GM18519 (cell line): ENCODE measurements at regions not wholly inside any gene's neighbourhood (a gene's known extent, or its start where the extent isn't known, plus 50 kb on each side); places are given as distances from the start of the nearest gene placed in this dataset.
"Not testable (repeated sequence)": the region's sequence is repeated elsewhere in the genome, so short reads cannot be mapped to it uniquely, and the experiment has no call there.

Experiments
- ATAC-seq: cut with Tn5 transposase; IDR thresholded peaks from one replicate; pipeline ENCODE4 v1.9.1; 2021; ENCODE audit warnings: mild to moderate bottlenecking, moderate library complexity; ENCODE audit not compliant: unreplicated experiment, low FRiP score

DNA sequence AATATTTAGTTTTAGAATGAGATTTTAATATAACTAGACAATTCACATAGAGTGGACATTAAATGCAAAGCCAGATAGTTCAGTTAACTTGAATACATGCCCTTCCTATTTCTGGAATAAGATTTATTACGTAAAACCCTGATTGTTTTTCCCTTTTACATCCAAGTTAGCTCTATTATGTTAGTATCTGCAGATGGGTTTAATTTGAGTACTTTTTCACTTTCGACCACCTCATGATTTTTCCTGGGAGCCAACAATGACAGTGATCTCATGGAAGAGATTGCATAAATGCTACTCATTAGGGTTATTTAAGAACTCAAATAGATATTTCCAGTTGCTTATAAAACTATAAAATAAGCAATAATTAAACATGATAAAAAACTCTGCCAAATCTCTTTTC lies 199.4 kb upstream of the PTGFR start:
- no peak for ATAC-seq

DNA sequence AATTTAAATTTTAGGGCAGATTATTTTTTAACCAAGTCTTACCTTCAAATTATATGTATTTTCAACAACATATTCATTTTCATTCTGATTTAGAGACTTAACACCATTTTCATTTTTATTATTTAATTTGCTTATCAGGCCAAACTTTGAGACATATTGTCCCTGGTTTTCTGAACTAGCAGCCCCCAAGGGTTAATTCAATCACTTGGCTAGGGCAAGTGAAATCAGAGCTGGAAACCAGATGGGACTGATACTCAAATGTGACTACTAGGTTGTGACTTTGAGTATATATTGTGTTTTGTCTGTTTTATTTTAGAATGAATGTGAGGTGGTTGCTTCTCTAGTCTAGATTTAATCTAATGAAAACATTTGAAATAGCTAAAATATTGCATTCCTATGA lies 198.9 kb upstream of the PTGFR start:
- no peak for ATAC-seq

DNA sequence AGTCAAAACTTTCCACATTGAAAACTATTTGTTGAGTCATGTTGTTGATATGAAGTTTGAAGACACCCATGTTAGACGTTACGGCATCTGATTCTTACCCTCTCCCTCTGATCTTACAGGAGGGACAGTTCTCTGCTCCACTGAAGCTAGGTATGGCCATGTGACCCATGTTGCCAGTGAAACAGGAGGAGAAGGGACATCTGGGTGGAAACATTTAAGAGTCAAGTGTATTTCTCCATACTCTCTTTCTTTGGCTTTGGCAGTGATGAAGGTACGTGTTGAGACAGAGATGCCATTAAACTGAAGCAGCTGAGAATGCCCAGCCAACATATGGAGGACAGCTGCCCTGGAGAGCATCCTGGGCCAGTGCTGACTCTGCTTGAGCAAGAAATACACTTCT lies 198.4 kb upstream of the PTGFR start:
- no peak for ATAC-seq

DNA sequence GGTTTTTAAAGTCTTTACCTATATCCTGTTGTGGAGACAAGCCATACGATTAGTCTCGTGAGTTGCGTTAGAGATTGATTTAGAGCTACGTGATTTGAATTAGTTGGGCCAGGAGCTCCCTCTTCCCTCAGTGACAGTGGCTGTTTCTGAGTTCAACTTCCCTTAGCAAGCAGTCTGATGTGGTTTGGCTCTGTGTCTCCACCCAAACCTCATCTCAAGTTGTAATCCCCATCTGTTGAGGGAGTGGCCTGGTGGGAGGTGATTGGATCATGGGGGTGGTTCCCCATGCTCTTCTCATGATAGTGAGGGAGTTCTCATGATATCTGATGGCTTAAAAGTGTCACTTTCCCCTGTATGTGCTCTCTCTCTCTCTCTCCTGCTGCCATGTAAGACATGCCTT lies 192.9 kb upstream of the PTGFR start:
- no peak for ATAC-seq

DNA sequence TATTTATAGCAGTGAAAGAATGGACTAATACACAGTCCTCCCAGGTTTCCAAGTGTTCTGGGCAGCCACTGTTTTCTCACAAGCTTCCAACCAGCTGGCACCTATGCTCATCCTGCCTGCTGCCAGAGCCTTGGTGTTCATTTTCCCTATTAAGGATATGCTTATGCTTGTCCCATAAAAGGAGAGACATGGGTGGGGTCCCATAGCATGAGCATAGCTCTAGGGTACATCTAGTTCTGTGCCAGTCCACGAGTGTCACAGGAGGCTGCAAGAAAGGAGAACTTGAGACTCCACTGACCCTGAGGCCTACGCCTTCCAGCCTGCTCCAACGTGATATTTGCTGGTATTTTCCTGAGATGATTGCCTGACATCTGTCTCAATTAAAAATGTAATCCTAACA lies 192.4 kb upstream of the PTGFR start:
- ATAC-seq: no peak

DNA sequence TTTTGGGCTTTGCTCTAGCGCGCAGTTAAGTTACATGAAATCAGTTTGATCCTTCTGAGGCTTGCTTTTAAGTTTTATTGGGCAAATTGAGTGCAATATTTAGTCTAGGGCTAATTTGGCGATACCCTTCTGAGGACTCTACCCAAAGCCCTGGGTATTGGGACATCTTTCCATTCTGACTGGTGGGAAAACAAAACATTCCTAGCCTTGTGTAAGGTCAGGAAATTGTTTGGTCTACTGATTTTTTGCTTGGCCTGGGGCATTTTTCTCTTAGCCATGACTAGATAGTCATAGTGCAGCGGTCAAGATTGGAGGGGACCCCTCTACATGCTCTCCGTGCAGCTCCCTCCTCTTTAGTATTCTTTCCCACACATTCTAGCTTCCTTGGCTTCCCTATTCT lies 189.6 kb upstream of the PTGFR start:
- ATAC-seq: no peak

DNA sequence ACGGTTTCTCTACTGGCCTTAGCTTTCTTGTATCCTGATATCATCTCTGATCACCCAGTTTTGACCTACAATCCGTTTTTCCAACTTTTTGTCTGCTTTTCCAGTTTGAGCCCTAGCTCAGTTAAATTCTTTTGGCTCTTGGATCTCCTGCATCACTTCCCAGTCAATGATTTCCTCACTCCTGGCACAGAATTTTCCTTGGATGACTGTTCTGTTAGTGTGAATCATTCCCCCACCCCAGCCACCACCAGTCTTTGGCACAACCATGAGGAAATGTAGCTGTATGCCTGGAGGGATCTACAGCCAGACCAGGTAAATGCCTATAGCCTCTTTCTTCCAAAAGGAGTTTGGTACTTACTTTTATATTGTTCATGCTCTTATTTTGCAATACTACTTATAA lies 187.2 kb upstream of the PTGFR start:
- ATAC-seq: no peak

DNA sequence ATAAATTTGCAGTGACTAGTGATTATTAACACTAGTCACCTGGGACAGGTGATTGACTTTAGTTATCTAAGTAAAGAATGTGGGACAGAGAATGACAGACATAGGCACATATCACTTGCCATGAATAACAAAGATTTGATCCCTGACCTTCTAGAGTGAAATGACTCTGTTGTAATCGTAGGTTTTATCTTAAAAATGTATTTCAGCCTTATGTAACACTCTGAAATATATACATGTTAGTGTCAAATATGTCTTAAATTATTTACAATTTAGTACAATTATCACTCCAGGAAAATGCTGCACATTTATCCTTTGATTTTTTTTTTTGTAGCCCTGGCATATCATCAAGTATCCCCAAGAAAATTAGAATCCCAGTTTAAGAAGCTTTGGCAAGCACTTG lies 186.4 kb upstream of the PTGFR start:
- no peak for ATAC-seq

DNA sequence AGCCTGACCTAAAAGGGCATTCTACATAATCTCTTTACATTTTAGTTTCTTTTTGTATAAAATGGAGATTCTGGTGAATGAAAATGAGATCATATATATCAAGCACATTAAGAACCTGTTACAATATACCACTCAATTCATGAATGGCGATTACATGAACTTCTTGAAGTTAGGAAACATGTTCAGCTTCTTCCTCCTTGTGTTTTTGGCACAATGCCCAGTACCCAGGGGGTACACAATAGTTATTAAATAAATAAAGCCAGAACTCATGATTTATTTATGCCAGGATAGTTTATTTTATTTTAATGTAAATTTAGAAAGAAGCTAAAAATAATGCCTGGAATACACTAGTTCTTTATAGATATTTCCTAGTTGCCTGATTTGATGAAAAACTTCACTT lies 186.0 kb upstream of the PTGFR start:
- ATAC-seq: no peak

DNA sequence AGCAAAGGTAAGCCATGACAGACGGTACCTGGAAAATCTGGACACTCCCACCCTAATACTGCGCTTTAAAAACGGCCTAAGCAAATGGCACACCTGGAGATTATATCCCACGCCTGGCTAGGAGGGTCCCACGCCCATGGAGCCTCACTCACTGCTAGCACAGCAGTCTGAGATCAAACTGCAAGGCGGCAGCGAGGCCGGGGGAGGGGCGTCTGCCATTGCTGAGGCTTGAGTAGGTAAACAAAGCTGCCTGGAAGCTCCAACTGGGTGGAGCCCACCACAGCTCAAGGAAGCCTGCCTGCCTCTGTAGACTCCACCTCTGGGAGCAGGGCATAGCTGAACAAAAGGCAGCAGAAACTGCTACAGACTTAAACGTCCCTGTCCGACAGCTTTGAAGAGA lies 180.5 kb upstream of the PTGFR start:
- ATAC-seq: not testable (repeated sequence)

DNA sequence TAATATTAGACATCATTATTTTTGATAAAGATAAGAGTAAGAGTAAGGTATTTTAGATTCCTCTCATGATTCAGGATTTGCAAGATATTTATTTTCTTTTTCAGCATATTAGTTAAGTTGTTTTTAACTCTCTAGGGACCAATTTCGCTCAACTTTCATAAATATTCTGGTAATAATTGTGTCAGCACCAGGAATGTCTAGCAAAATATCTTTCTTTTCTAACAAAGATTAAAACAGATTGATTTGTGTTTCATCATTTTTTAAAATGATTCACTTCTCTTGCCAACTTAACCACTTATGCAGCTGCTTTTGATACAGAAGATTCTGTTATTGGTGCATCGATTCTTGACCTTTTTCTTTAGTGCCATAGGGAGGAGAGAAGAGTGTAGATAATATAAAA lies 172.8 kb upstream of the PTGFR start:
- no peak for ATAC-seq

DNA sequence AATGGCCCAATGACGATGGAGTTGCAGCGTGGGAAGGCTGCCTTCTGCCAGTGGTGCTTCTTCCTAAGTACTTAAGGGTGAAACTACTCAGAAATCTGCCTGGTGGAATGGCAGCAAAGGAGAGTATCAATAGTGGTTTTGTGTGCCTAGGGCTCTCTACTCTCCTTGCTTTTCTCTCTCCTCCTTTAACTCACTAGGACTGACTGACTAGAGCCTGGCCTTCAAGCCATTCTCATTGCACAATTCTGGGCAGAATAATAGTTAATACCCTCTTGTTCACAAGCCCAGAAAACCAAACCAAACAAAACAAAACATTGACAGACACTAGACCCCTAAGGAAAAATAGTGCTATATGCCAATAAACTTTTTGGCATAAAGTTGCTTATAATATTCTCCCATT lies 171.2 kb upstream of the PTGFR start:
- no peak for ATAC-seq

DNA sequence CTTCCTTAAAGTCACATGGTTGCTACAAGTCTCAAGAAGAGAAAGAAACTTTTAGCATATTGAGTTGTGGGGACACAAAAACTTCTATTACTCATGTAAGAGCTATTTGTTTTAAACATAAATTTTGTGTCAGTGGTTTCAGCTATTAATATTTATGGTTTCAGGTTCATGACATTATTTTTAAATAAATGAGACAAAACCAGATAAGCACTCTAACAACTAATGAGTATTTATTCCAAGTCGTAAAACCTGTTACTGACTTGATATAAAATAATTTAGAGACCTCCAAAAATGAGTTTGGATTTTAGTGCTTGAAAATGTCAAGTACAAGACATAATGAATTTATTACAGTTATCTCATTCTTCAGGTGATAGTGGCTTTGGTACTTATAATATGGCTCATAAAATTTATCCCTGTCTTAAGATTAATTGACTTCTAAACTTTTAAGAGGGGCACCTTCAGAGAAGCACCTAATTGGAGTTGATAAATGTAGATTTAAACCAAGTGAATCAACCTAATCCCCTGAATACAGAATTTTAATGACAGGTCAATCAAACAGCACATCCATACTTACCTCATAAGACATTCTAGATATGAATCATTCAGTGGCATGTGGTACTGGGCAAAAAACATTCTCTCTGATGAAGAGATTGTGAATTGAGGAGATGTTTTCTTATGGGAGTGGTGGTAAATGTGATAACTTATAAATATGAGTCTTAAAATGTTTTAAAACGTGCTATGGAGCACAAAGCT lies 167.7 kb upstream of the PTGFR start:
- ATAC-seq: no peak

DNA sequence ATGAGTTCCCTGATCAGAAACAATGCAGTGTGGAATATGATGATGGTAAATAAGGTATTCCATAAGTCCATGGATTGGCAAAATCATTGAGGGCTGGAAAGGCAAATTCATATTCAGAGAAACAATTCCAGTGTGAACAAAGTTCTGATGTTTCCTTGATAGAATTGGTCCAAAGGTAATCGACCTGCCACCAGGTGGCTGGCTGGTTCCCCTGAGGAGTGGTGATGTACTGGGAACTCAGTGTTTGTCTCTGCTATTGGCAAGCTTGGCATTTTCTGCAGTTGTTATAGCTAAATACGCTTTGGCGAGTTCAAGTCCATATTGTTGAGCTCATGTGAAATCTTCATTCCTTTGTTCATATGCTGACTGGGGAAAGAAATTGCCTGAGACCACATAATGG lies 165.5 kb upstream of the PTGFR start:
- ATAC-seq: no peak

DNA sequence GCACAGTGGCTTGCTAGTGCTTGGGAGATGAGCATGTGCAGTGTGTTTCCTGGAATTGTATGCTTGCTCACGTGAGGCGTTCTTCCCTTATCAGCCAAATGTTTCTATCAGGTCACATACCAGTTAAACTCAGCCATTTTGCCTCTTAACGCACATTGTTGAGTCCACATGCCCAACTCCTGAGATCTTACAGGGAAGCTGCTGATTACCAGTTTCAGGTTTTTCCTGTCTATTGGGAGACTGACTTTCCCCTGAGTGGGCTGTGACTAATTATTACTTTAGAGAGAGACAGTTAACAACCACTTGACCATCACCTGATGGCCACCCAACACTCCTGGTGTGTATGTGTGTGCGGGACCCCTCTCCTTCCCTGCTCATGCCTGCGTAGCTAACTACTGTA lies 161.3 kb upstream of the PTGFR start:
- ATAC-seq: no peak

DNA sequence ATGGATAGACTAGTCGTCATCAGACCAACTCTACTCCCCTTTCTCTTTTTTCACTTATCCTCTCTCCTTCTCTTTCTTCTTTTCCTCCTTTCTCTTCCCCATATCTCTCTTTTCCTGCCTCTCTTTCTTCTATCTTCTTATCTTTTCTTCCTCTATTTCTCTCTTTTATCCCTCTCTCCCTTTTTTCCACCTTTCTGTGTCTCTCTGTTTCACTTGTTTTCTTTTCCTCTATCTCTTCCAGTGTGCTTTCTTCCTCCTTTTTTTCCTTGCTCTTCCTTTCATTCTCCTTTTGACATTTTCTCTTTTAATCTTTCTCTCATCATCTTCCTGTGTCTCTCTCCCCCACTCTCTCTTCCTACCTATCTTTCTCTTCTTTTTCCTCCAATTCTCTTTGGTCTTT lies 159.0 kb upstream of the PTGFR start:
- ATAC-seq: no peak

DNA sequence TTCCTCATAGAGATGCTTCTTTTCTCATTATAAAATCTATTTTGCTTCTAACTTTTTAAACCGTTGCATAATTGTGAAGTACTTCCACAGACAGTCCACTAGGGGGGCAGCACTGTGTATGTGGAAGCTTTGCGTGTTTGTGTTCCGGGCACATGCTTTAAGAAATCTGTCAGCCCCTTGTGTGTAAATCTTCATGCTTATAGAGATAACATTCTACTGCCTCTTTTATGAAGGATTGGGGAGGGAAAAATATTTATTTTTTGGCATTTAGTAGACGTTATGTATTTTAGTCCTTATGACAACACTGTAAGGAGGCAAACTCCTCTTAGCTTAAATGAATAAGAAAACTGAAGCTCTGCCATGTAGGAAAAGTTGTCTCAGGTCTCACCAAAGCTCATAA lies 157.3 kb upstream of the PTGFR start:
- peak; percentile 96 for ATAC-seq

DNA sequence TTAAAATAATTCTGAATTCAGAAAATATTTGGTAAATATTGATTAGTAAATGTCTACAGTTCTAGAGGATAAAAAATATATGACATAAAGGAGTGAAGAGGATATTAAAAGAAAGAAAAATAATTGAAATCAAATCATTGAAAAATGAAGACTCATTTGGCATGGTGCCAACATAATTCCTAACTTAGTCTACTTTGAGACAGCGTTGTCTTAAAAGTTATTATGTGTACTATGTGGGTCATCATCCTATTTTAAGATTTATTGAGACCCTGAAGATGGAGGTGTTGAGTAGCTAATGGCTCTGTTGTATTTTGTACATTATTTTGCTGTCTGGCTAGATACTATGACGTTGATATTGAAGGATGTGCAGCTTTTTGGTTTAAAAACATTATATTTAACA lies 156.7 kb upstream of the PTGFR start:
- ATAC-seq: no peak

DNA sequence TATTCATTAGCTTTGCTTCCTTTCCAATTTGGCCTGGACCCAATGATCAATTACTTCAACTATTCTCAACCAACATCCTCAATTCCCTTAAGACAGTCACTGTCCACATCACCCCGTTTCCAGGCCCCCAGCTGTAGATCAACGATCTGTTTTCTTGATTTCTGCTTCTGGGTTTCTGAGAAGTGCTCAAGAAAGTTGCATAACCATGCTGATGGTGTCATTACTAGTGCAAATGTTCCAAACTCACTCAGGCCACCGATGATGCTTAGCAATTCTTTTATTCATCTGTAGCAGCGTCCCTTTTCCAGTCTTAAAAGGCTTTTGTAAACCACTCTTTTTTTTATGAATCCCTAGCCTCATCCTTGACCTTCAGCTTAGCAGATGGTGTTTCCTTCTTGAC lies 155.8 kb upstream of the PTGFR start:
- ATAC-seq: no peak

DNA sequence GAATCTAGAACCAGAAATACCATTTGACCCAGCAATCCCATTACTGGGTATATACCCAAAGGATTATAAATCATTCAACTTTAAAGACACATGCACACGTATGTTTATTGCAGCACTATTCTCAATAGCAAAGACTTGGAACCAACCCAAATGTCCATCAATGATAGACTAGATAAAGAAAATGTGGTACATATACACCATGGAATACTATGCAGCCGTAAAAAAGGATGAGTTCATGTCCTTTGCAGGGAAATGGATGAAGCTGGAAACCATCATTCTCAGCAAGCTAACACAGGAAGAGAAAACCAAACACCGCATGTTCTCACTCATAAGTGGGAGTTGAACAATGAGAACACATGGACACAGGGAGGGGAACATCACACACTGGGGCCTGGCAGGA lies 154.0 kb upstream of the PTGFR start:
- ATAC-seq: not testable (repeated sequence)

DNA sequence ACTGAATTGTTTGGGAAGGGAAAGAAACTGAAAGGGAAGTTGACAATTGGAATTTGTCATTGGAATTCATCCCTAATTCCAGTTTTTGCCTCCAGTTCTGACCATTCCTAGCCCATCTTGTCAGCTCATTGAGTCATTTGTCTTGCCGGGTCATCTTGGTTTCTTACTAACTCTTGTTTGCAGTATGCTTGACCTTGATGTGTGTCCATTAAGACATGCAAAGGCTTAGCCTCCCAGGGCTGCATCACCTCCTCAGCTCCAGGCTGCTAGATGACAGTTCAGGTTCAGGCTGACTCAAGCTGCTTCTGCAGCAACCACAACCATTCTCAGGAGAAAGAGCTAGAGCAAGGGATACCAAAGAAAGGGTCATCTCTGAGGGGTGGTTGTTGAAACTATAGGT lies 151.3 kb upstream of the PTGFR start:
- no peak for ATAC-seq

DNA sequence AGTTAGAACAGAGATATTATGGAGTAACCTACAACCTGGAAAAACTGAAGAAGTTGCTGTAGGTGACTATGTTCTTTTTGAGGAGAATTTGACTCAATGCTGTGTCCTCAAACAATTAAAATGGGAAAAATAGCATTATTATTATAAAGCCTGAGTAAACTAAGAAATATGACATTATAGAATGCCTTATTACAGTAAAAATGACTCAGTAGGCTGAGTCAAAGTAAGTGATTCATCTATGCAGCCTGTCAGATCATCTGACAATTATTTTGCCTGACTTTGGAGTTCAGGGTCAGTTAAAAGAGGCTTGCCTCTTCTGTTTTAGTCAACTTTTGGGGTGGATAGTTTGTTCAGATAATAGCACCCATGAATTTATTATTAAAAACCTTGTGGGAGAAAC lies 150.8 kb upstream of the PTGFR start:
- no peak for ATAC-seq
